ENCODE measurements at regions not wholly inside any gene's neighbourhood (a gene's known extent, or its start where the extent isn't known, plus 50 kb on each side); places are given as distances from the start of the nearest gene placed in this dataset.

DNA sequence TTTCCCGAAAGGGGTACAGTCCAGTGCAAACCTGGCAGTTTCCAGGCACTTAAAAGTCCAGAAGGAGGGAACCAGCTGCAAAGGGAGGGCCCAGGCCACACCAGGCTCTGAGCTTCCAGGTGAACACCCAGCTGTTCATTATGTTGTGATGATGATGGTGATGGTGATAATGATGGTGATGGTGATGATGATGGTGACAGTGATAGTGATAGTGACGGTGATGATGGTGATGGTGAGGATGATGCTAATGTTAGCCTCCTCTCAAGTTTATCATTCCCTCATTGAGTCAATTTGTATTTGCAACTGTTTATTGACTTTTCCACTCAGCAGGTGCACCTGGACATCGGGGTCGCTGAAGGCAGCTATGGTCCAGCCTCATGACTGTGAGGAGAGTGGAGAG is 199.4 kb upstream of the ID2 start:
- peak overlapping the region; percentile 89 for H3K27ac Mint-ChIP-seq
- peaks cover 7% of the 10 kb centered on the region for H3K36me3 Mint-ChIP-seq (ENCODE audit: low read depth)
- peaks cover 4% of the 10 kb centered on the region for H3K9me3 Mint-ChIP-seq
- no peaks in the 10 kb centered on the region for H3K27me3 Mint-ChIP-seq
- peaks cover 95% of the 10 kb centered on the region for H3K4me1 Mint-ChIP-seq (ENCODE audit: low read depth)
- H3K4me3 Mint-ChIP-seq: no peak overlapping the region

DNA sequence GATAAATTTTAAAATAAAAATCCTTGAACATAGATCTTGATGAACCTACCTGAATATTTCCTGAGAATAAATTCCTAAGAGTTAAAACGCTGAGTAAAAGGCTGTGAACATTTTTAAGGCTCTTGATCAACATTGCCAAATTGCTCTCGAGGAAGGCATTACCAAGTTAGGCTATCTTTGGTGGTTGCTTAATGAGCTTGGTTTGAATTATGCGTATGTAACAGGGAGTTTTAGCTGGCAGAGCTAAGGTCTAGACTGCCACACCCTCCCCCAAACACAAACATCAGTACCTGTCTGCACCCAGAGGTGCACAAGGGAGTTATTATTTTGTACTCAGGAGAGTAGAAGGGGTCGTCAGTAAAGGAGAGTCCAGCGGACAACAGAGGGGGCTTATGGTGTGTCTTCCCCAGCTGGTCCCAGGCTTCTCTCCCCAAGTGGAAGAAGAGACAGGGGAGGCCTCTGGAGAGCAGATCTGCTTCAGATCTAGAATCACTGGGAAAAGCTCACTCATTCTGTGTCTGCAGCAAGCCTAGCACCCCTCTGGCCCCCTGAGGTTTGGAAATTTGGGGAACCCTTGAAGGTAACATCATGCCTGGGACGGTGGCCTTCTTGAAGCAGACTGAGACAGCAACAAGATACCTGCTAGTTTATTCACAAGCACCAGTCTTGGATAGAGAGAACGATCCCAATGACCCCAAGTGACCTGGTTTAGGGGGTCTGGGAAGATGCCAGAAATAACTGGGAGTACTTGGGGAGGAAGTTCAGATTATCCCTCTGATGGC is 197.2 kb upstream of the ID2 start:
- peaks cover 7% of the 10 kb centered on the region for H3K36me3 Mint-ChIP-seq (ENCODE audit: low read depth)
- H3K27ac Mint-ChIP-seq: no peak overlapping the region
- H3K4me3 Mint-ChIP-seq: no peak overlapping the region
- H3K9me3 Mint-ChIP-seq: peaks cover 4% of the 10 kb centered on the region
- peaks cover 95% of the 10 kb centered on the region for H3K4me1 Mint-ChIP-seq (ENCODE audit: low read depth)
- no peaks in the 10 kb centered on the region for H3K27me3 Mint-ChIP-seq

GRCh38 chr2:8485736-8486135 is 196.1 kb upstream of the ID2 start:
- H3K27me3 Mint-ChIP-seq: no peaks in the 10 kb centered on the region
- peak overlapping the region; percentile 73 for H3K4me3 Mint-ChIP-seq
- H3K36me3 Mint-ChIP-seq (ENCODE audit: low read depth): peaks cover 7% of the 10 kb centered on the region
- H3K27ac Mint-ChIP-seq: peak overlapping the region; percentile 16
- H3K9me3 Mint-ChIP-seq: peaks cover 4% of the 10 kb centered on the region
- H3K4me1 Mint-ChIP-seq (ENCODE audit: low read depth): peaks cover 95% of the 10 kb centered on the region

DNA sequence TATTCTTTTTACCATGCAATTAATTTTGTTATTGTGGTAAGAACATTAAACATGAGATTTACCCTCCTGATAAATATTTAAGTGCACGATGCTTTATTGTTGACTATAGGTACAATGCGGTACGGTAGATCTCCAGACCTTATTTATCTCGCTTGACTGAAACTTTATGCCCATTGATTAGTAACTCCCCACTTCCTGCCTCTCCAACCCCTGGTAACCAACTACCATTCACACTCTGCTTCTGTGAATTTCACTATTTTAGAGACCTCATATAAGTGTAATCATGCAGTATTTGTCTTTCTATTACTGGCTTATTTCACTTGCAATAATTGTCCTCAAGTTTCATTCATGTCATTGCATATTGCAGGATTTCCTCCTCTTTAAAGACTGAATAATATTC is 195.7 kb upstream of the ID2 start:
- Mint-ChIP-seq H3K27me3 (no peaks in the 10 kb centered on the region), H3K9me3 (peaks cover 4% of the 10 kb centered on the region), H3K4me3 (peak overlapping the region; percentile 73), H3K27ac (peak overlapping the region; percentile 50), H3K36me3 (ENCODE audit: low read depth) (peaks cover 7% of the 10 kb centered on the region), H3K4me1 (ENCODE audit: low read depth) (peaks cover 92% of the 10 kb centered on the region)

- H3K36me3 Mint-ChIP-seq (ENCODE audit: low read depth): peaks cover 7% of the 10 kb centered on the region
- H3K9me3 Mint-ChIP-seq: peaks cover 4% of the 10 kb centered on the region
- H3K27me3 Mint-ChIP-seq: peaks cover 5% of the 10 kb centered on the region
- H3K4me1 Mint-ChIP-seq (ENCODE audit: low read depth): peaks cover 83% of the 10 kb centered on the region
- peak overlapping the region; percentile 73 for H3K4me3 Mint-ChIP-seq
- peak overlapping the region; percentile 85 for H3K27ac Mint-ChIP-seq
Measured at GRCh38 chr2:8487461-8487932, 194.4 kb upstream of the ID2 start.

DNA sequence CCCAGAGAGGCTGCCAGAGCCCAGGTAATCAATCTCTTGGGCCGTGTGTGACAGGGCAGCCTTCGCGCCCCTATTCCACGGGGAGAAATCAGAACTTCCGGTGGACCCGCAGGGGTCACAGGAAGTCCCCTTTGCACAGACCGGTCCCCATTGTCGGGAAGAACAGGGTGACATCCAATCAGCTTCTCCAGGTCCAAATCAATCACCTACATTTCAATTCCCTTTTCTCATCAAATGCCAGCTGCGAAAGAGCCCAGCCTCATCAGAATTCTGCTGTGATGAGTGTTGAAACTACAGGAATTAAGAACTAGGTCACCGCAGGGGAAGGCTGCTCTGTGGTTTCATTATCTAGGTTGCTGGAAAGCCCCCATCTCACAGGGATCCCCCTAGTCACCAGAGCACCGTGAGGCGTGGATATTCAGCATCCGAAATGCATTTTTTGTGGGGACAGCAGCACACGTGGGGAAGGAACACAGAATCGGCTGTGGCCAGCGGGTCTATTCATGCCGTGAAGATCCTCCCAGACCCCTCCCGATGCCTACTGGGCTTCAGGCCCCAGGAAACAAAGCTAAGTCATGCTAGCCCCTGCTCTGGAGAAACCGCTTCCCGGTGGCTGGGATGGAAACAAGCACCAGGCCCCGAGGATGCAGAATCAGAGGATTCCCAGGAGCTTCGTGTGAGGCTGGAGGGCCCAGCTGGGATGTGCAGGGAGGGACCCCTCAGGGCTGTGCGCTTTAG is 193.7 kb upstream of the ID2 start:
- peak overlapping the region; percentile 85 for H3K27ac Mint-ChIP-seq
- peaks cover 5% of the 10 kb centered on the region for H3K27me3 Mint-ChIP-seq
- no peaks in the 10 kb centered on the region for H3K9me3 Mint-ChIP-seq
- peak overlapping the region; percentile 73 for H3K4me3 Mint-ChIP-seq
- H3K36me3 Mint-ChIP-seq (ENCODE audit: low read depth): peaks cover under 1% of the 10 kb centered on the region
- H3K4me1 Mint-ChIP-seq (ENCODE audit: low read depth): peaks cover 76% of the 10 kb centered on the region

DNA sequence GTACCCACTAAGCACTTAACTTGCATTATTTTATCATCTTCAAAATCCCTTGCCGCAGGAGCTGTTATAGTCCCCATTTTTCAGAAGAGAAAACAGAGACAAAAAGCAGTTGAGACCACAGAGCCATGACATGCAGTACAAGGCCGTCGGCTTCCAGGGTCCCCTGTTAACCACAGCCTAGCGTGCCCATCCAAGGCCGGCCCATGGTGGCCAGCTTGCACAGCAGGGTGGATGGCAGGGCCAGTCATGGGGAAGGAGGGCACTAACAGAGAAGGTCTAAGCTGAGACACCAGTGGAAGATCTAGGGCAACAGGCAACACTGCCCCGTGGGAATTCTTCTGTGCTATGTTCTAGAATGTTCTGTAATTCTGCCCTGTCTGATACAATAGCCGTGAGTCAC is 192.6 kb upstream of the ID2 start:
- H3K9me3 Mint-ChIP-seq: no peaks in the 10 kb centered on the region
- H3K4me1 Mint-ChIP-seq (ENCODE audit: low read depth): peaks cover 69% of the 10 kb centered on the region
- no peaks in the 10 kb centered on the region for H3K36me3 Mint-ChIP-seq (ENCODE audit: low read depth)
- peak overlapping the region; percentile 73 for H3K4me3 Mint-ChIP-seq
- peak overlapping the region; percentile 85 for H3K27ac Mint-ChIP-seq
- H3K27me3 Mint-ChIP-seq: peaks cover 5% of the 10 kb centered on the region

DNA sequence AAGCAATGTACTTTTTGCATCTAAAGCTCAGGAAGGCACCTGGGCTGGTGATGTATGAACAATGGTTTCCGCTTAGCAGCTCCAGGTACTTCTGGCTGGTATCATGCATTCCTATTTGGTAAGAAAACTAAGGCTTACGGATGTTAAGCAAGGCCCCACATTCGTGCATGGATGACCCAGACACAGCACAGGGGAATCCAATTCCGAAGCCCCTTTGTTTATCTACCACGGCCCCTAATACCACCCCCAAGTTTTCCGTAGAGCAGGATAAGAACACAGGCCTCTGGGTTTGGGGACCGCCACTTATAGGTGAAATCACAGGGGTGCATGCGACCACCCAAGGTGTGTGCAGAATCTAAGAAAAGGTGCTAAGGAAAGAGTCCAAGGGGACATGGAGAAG is 192.1 kb upstream of the ID2 start:
- no peak overlapping the region for H3K27ac Mint-ChIP-seq
- H3K36me3 Mint-ChIP-seq (ENCODE audit: low read depth): no peaks in the 10 kb centered on the region
- peaks cover 5% of the 10 kb centered on the region for H3K27me3 Mint-ChIP-seq
- H3K9me3 Mint-ChIP-seq: no peaks in the 10 kb centered on the region
- no peak overlapping the region for H3K4me3 Mint-ChIP-seq
- H3K4me1 Mint-ChIP-seq (ENCODE audit: low read depth): peaks cover 64% of the 10 kb centered on the region

DNA sequence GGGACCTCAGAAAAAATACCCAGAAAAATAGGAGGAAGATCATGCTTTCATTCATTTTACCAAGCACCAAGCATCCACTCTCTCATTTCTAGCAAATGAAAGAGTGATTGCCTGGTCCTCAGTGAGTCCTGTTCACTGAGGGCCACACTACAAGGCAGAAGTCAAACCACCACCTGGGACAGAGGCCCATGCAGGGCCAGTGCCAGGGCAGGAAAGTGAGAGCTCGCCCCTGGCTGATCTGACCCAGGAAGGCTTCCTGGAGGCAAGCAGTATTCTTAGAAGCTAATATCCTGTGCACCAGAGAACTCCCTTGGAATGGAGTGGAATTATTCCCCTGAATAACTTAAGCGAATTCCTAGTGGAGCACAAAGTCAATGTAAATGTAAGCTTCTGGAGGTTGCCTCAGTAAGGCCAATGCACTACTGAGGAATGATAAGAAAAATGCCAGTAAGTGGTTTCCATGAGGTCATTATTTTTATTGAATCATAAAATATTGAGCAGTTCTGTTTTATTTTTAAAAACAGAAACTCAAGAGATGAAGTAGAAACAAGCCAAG is 191.6 kb upstream of the ID2 start:
- peaks cover 59% of the 10 kb centered on the region for H3K4me1 Mint-ChIP-seq (ENCODE audit: low read depth)
- no peaks in the 10 kb centered on the region for H3K36me3 Mint-ChIP-seq (ENCODE audit: low read depth)
- no peak overlapping the region for H3K27ac Mint-ChIP-seq
- no peak overlapping the region for H3K4me3 Mint-ChIP-seq
- H3K27me3 Mint-ChIP-seq: peaks cover 5% of the 10 kb centered on the region
- H3K9me3 Mint-ChIP-seq: no peaks in the 10 kb centered on the region

GRCh38 chr2:8491296-8492027 is 190.4 kb upstream of the ID2 start:
- H3K9me3 Mint-ChIP-seq: no peaks in the 10 kb centered on the region
- no peak overlapping the region for H3K4me3 Mint-ChIP-seq
- peaks cover 5% of the 10 kb centered on the region for H3K27me3 Mint-ChIP-seq
- H3K27ac Mint-ChIP-seq: no peak overlapping the region
- H3K36me3 Mint-ChIP-seq (ENCODE audit: low read depth): no peaks in the 10 kb centered on the region
- H3K4me1 Mint-ChIP-seq (ENCODE audit: low read depth): peaks cover 47% of the 10 kb centered on the region

- Mint-ChIP-seq H3K27me3 (peaks cover 9% of the 10 kb centered on the region), H3K4me1 (ENCODE audit: low read depth) (peaks cover 24% of the 10 kb centered on the region), H3K27ac (no peak overlapping the region), H3K36me3 (ENCODE audit: low read depth) (no peaks in the 10 kb centered on the region), H3K9me3 (no peaks in the 10 kb centered on the region), H3K4me3 (no peak overlapping the region)
Measured at GRCh38 chr2:8494151-8494550, 187.7 kb upstream of the ID2 start.

GRCh38 chr2:8494589-8494988 is 187.3 kb upstream of the ID2 start:
- peaks cover 9% of the 10 kb centered on the region for H3K27me3 Mint-ChIP-seq
- H3K4me1 Mint-ChIP-seq (ENCODE audit: low read depth): peaks cover 21% of the 10 kb centered on the region
- no peak overlapping the region for H3K4me3 Mint-ChIP-seq
- no peaks in the 10 kb centered on the region for H3K36me3 Mint-ChIP-seq (ENCODE audit: low read depth)
- no peak overlapping the region for H3K27ac Mint-ChIP-seq
- H3K9me3 Mint-ChIP-seq: no peaks in the 10 kb centered on the region

DNA sequence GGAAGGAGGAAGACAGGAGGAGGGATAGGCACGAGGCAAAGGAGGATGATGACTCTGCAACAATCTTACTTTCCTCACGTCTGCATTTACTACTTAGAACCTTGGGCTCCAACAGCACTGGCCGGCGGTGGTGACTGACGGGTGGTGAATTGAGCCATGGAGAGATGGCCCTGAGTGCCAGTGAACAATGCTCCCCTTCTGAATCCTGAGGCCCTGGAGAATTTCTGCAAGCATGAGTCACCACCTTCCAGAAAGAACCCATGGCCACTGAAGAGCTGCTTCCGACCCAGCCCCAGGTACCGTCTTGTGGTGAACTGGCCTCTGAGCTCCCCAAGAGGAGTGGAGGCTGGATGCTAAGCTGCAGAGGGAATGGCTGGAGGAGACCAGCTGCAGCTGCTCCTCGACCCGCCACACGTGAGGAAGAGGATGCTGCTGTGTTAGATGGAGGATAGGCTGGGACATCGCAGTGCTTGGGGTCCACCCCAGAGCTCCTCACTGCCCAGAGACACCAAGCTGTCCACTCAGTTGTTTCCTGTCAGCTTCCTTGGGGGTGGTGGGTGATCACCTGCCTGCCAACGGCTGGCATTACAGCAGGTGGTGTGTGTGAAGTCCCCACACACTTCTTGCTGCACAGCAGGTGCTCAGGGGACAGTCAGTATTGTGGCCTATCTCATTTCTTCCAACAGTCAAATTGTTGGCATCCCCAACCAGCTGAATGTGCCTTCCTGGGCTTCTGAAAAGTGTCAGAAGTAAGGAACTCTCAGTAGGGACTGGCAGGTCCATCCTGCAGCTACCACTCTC is 186.5 kb upstream of the ID2 start:
- H3K27me3 Mint-ChIP-seq: peaks cover 9% of the 10 kb centered on the region
- H3K4me3 Mint-ChIP-seq: no peak overlapping the region
- no peaks in the 10 kb centered on the region for H3K36me3 Mint-ChIP-seq (ENCODE audit: low read depth)
- peaks cover 13% of the 10 kb centered on the region for H3K4me1 Mint-ChIP-seq (ENCODE audit: low read depth)
- peak overlapping the region; percentile 1 for H3K27ac Mint-ChIP-seq
- no peaks in the 10 kb centered on the region for H3K9me3 Mint-ChIP-seq

- peaks cover 8% of the 10 kb centered on the region for H3K4me1 Mint-ChIP-seq (ENCODE audit: low read depth)
Measured at GRCh38 chr2:8496079-8496478, 185.8 kb upstream of the ID2 start.

More at GRCh38 chr2:8496079-8496478, 185.8 kb upstream of the ID2 start:
- no peaks in the 10 kb centered on the region for H3K36me3 Mint-ChIP-seq (ENCODE audit: low read depth)
- H3K9me3 Mint-ChIP-seq: no peaks in the 10 kb centered on the region
- peak overlapping the region; percentile 1 for H3K27ac Mint-ChIP-seq
- no peak overlapping the region for H3K4me3 Mint-ChIP-seq
- peaks cover 9% of the 10 kb centered on the region for H3K27me3 Mint-ChIP-seq
